NCI-H2196 treated with DMSO at 0.1 percent for 48 hours (cell line): ENCODE measurements at regions not wholly inside any gene's neighbourhood (a gene's known extent, or its start where the extent isn't known, plus 50 kb on each side); places are given as distances from the start of the nearest gene placed in this dataset.

ENCODE experiments used
- DNase-seq: peaks from one replicate; lab custom pipeline; 2025; ENCODE audit not compliant: unreplicated experiment; lab: John Stamatoyannopoulos, UW

GRCh38 chr2:238963161-238963970, 115.5 kb downstream of the TWIST2 start:
- no peak for DNase-seq

- no peak for DNase-seq
Measured at GRCh38 chr2:238963971-238964328, 116.1 kb downstream of the TWIST2 start.

- no peak for DNase-seq
Measured at GRCh38 chr2:238964544-238965067, 116.7 kb downstream of the TWIST2 start.

GRCh38 chr2:238965371-238966071, 117.6 kb downstream of the TWIST2 start:
- no peak for DNase-seq

GRCh38 chr2:238966072-238966937, 118.4 kb downstream of the TWIST2 start:
- DNase-seq: no peak

GRCh38 chr2:238967031-238967977, 119.4 kb downstream of the TWIST2 start:
- DNase-seq: no peak

- no peak for DNase-seq
Measured at GRCh38 chr2:238967978-238968360, 120.1 kb downstream of the TWIST2 start.

- DNase-seq: no peak
Measured at GRCh38 chr2:238968616-238969384, 120.9 kb downstream of the TWIST2 start.

GRCh38 chr2:238969857-238970256, 122.0 kb downstream of the TWIST2 start:
- DNase-seq: no peak

GRCh38 chr2:238970553-238971081, 122.7 kb downstream of the TWIST2 start:
- DNase-seq: peak; percentile 48

- no peak for DNase-seq
Measured at GRCh38 chr2:238971318-238972145, 123.6 kb downstream of the TWIST2 start.

GRCh38 chr2:238972146-238972445, 124.2 kb downstream of the TWIST2 start:
- DNase-seq: no peak

GRCh38 chr2:238973038-238973739, 125.3 kb downstream of the TWIST2 start:
- DNase-seq: no peak

GRCh38 chr2:238974081-238974480, 126.2 kb downstream of the TWIST2 start:
- DNase-seq: no peak

GRCh38 chr2:238974501-238975166, 126.7 kb downstream of the TWIST2 start:
- DNase-seq: no peak

- DNase-seq: no peak
Measured at GRCh38 chr2:238975408-238975807, 127.5 kb downstream of the TWIST2 start.

- no peak for DNase-seq
Measured at GRCh38 chr2:238978497-238978896, 130.6 kb downstream of the TWIST2 start.
